HCT116 (cell line): ENCODE measurements at regions not wholly inside any gene's neighbourhood (a gene's known extent, or its start where the extent isn't known, plus 50 kb on each side); places are given as distances from the start of the nearest gene placed in this dataset.

Source experiments
- ATAC-seq: fragments of 200-7000 bp; cut with Tn5 transposase; 2 replicates; pipeline ENCODE4 v1.9.1; 2020; ENCODE audit warnings: mild to moderate bottlenecking, moderate library complexity
- BruUV-seq: library from RNA; stranded (reverse); fragments of 400-500 nt; replicated peaks from 2 replicates; lab custom pipeline; 2021; lab: Mats Ljungman, UMichigan
- CTCF ChIA-PET: fragments of 300-600 bp; sonication (Branson Sonifier 250); formaldehyde crosslinking; loops from one replicate; lab custom pipeline; 2021; ENCODE audit warnings: antibody characterized with exemption; lab: Charles Lee
- POLR2A ChIA-PET: fragments of 300-600, 350-600 bp; sonication (Branson Sonifier 250); formaldehyde crosslinking; loops from one replicate; lab custom pipeline; 2021; ENCODE audit warnings: antibody characterized with exemption; lab: Charles Lee
- RAD21 ChIA-PET, 2 experiments: fragments of 300-600 bp; sonication (Branson Sonifier 250); formaldehyde crosslinking; loops; one replicate each; lab custom pipeline; 2023; ENCODE audit warnings: low total read pairs in 2 of 2; ENCODE audit not compliant: uncharacterized antibody in 2 of 2, unreplicated experiment in 2 of 2, low non-redundant PET in 1 of 2; lab: Charles Lee
- DNase-seq: peaks from one replicate; pipeline ENCODE4 v3.0.0-alpha.2; 2010; ENCODE audit warnings: low read depth, low spot score
- H2AFZ ChIP-seq: fragments of 200-600 bp; shearing (Covaris generic), sonication (generic); 2 replicates; pipeline ENCODE4 v1.6.1; 2017; ENCODE audit warnings: low read depth, mixed run types, mixed read lengths, antibody characterized with exemption, low read length; ENCODE audit not compliant: poor library complexity, severe bottlenecking
- H3K27ac ChIP-seq: 2 replicates; pipeline ENCODE4 v1.5.1; 2012; ENCODE audit warnings: low read depth, low read length
- H3K27me3 ChIP-seq: fragments of 200-600 bp; sonication (generic); 2 replicates; pipeline ENCODE4 v1.6.1; 2016; ENCODE audit warnings: mixed run types, low read length, mixed read lengths; ENCODE audit not compliant: insufficient read depth
- H3K36me3 ChIP-seq, 2 experiments: fragments of 200-500 bp in 1 of 2; fragments of 200-600 bp in 1 of 2; sonication (Bioruptor generic) in 1 of 2; sonication (generic) in 1 of 2; 2 replicates each; pipeline versions ENCODE4 v1.5.1 to v1.6.1; 2014 to 2016; ENCODE audit warnings: low read length in 2 of 2, inconsistent platforms in 1 of 2, mixed read lengths in 1 of 2, mixed run types in 1 of 2; ENCODE audit not compliant: insufficient read depth in 2 of 2, control insufficient read depth in 1 of 2
- H3K4me1 ChIP-seq, 2 experiments: fragments of 200-600 bp in 1 of 2; sonication (generic) in 1 of 2; 2 replicates each; pipeline versions ENCODE4 v1.5.1 to v1.6.1; 2012 to 2017; ENCODE audit warnings: low read length in 2 of 2, inconsistent platforms in 1 of 2, mild to moderate bottlenecking in 1 of 2, mixed read lengths in 1 of 2, mixed run types in 1 of 2, moderate library complexity in 1 of 2; ENCODE audit not compliant: insufficient read depth in 2 of 2, control insufficient read depth in 1 of 2
- H3K4me2 ChIP-seq: fragments of 200-600 bp; sonication (generic); 2 replicates; pipeline ENCODE4 v1.6.1; 2017; ENCODE audit warnings: mixed run types, low read length, mixed read lengths
- H3K4me3 ChIP-seq, 2 experiments: fragments of 200-600 bp in 1 of 2; sonication (generic) in 1 of 2; replicated peaks in 1 of 2; 2 replicates each; pipeline ENCODE4 v1.5.1; 2011 to 2016; ENCODE audit warnings: low read length in 2 of 2, control low read depth in 1 of 2, low read depth in 1 of 2, mild to moderate bottlenecking in 1 of 2, mixed read lengths in 1 of 2, mixed run types in 1 of 2
- H3K79me2 ChIP-seq: fragments of 200-600 bp; sonication (generic); 2 replicates; pipeline ENCODE4 v1.6.1; 2017; ENCODE audit warnings: mild to moderate bottlenecking, mixed run types, low read length, moderate library complexity, mixed read lengths; ENCODE audit not compliant: insufficient read depth
- H3K9ac ChIP-seq: fragments of 200-600 bp; sonication (generic); 2 replicates; pipeline ENCODE4 v1.6.1; 2016; ENCODE audit warnings: low read length, mixed read lengths
- H3K9me2 ChIP-seq: fragments of 200-600 bp; sonication (generic), shearing (Covaris generic); 2 replicates; pipeline ENCODE4 v1.6.1; 2017; ENCODE audit warnings: mixed run types, mild to moderate bottlenecking, moderate library complexity; ENCODE audit not compliant: insufficient read depth
- H3K9me3 ChIP-seq, 2 experiments: fragments of 200-500 bp in 1 of 2; fragments of 200-600 bp in 1 of 2; sonication (Bioruptor generic) in 1 of 2; sonication (generic) in 1 of 2; 2 replicates each; pipeline ENCODE4 v1.6.1; 2014 to 2017; ENCODE audit warnings: low read length in 2 of 2, mixed read lengths in 2 of 2, inconsistent platforms in 1 of 2, low read depth in 1 of 2, mild to moderate bottlenecking in 1 of 2, mixed run types in 1 of 2, moderate library complexity in 1 of 2; ENCODE audit not compliant: control insufficient read depth in 1 of 2, insufficient read depth in 1 of 2
- H4K20me1 ChIP-seq: fragments of 200-600 bp; sonication (generic), shearing (Covaris generic); 2 replicates; pipeline ENCODE4 v1.6.1; 2017; ENCODE audit warnings: mixed run types, mild to moderate bottlenecking, moderate library complexity; ENCODE audit not compliant: insufficient read depth
- ATF3 ChIP-seq: IDR thresholded peaks from 2 replicates; pipeline ENCODE4 v1.6.1; 2012
- CBX3 ChIP-seq: IDR thresholded peaks from 2 replicates; pipeline ENCODE4 v1.6.1; 2012; ENCODE audit warnings: low read depth
- EGR1 ChIP-seq: IDR thresholded peaks from 2 replicates; pipeline ENCODE4 v1.6.1; 2012; ENCODE audit warnings: low read depth
- ELF1 ChIP-seq: IDR thresholded peaks from 2 replicates; pipeline ENCODE4 v1.6.1; 2012; ENCODE audit warnings: low read depth, borderline replicate concordance
- JUND ChIP-seq: IDR thresholded peaks from 2 replicates; pipeline ENCODE4 v1.6.1; 2012
- MAX ChIP-seq: IDR thresholded peaks from 2 replicates; pipeline ENCODE4 v1.6.1; 2012
- RAD21 ChIP-seq: IDR thresholded peaks from 2 replicates; pipeline ENCODE4 v1.6.1; 2012; ENCODE audit warnings: low read depth, mild to moderate bottlenecking
- REST ChIP-seq: IDR thresholded peaks from 2 replicates; pipeline ENCODE4 v1.6.1; 2012; ENCODE audit warnings: low read depth
- SIN3A ChIP-seq: IDR thresholded peaks from 2 replicates; pipeline ENCODE4 v1.6.1; 2012; ENCODE audit warnings: low read depth
- SP1 ChIP-seq: IDR thresholded peaks from 2 replicates; pipeline ENCODE4 v1.6.1; 2012; ENCODE audit warnings: low read depth
- TCF7L2 ChIP-seq: IDR thresholded peaks from 2 replicates; pipeline ENCODE4 v1.7.0; 2011; ENCODE audit warnings: borderline replicate concordance, inconsistent platforms; ENCODE audit not compliant: insufficient read depth, insufficient read length; ENCODE audit errors: extremely low read depth
- ZFX ChIP-seq: fragments of 450-650 bp; IDR thresholded peaks from 2 replicates; pipeline ENCODE4 v1.6.1; 2017
- ZNF274 ChIP-seq: fragments of 200-500 bp; sonication (Bioruptor generic); IDR thresholded peaks from 2 replicates; pipeline ENCODE4 v1.6.1; 2014; ENCODE audit warnings: mild to moderate bottlenecking, low read depth, low read length, inconsistent platforms
- intact Hi-C: fragments of 100-400 bp; cut with micrococcal nuclease; formaldehyde crosslinking; loops from 2 replicates; pipeline ENCODE4 v1.10.0; 2022

- TF ChIP-seq TCF7L2 (no peak), SIN3A (no peak), JUND (no peak), ZNF274 (no peak), RAD21 (no peak), ZFX (no peak), SP1 (no peak), CBX3 (no peak), REST (no peak)
Observed at GRCh38 chr10:63718421-63718820, 197.2 kb downstream of the REEP3 start (continued).

- Histone ChIP-seq H3K9me3 (no peaks in the 10 kb centered on the region), H3K36me3 (no peaks in the 10 kb centered on the region), H3K4me1 (peaks cover 18 to 36% of the 10 kb centered on the region in 2 experiments; a peak in 3 of 4 replicates), H3K4me3 (no peak overlapping the region), H3K9ac (no peak overlapping the region), H3K4me2 (no peak overlapping the region), H4K20me1 (no peaks in the 10 kb centered on the region), H3K27me3 (no peaks in the 10 kb centered on the region), H3K27ac (no peak overlapping the region), H3K79me2 (no peaks in the 10 kb centered on the region), H2AFZ (peak overlapping the region; percentile 36), H3K9me2 (no peaks in the 10 kb centered on the region)
- ChIA-PET POLR2A (interaction anchor here (1.0 to 1.5 kb wide), 7 partner anchors 12 to 553 kb away, joined by 3 to 9 read pairs (median 5); no protein-coding TSS in a partner anchor), RAD21 (interaction anchor here (0.5 to 1.6 kb wide), 7 partner anchors 48 to 562 kb away, joined by 3 to 11 read pairs (median 6); no protein-coding TSS in a partner anchor), CTCF (interaction anchor here (0.6 to 6.9 kb wide), 34 partner anchors 8 to 900 kb away, joined by 3 to 159 read pairs (median 4); partner anchors contain the start of gene NRBF2)
- ATAC-seq (no peak), DNase-seq (no peak)
- TF ChIP-seq CBX3 (no peak), ATF3 (no peak), TCF7L2 (no peak), EGR1 (0 out of 2 replicates have a peak, but pooled peaks have one; percentile 28), MAX (no peak), RAD21 (no peak), ELF1 (no peak)
- intact Hi-C loops = loop anchor here (10.0 kb wide), 2 partner anchors 165 to 255 kb away; partner anchors contain the start of gene JMJD1C
- BruUV-seq = no TSS peak
Observed at GRCh38 chr10:63719226-63719856, 198.1 kb downstream of the REEP3 start.
